GM23338 (cell line): ENCODE measurements at regions not wholly inside any gene's neighbourhood (a gene's known extent, or its start where the extent isn't known, plus 50 kb on each side); places are given as distances from the start of the nearest gene placed in this dataset.

Experiments
- ATAC-seq: fragments of 200-7000 bp; cut with Tn5 transposase; 3 replicates; pipeline ENCODE4 v1.9.1; 2020
- DNase-seq: peaks from one replicate; pipeline ENCODE4 v3.0.0-alpha.2; 2015; ENCODE audit warnings: low spot score
- H2AFZ ChIP-seq: fragments of 200-600 bp; sonication (generic); 2 replicates; pipeline ENCODE4 v1.8.0; 2016; ENCODE audit warnings: antibody characterized with exemption, mild to moderate bottlenecking, moderate library complexity
- H3F3A ChIP-seq: fragments of 200-600 bp; sonication (generic); replicated peaks from 2 replicates; pipeline ENCODE4 v1.8.0; 2017; ENCODE audit warnings: antibody characterized with exemption, mixed run types, low read depth
- H3K27ac ChIP-seq: fragments of 200-600 bp; sonication (generic); 2 replicates; pipeline ENCODE4 v1.6.1; 2016; ENCODE audit warnings: low read depth
- H3K27me3 ChIP-seq: fragments of 200-600 bp; sonication (generic); 2 replicates; pipeline ENCODE4 v1.8.0; 2016; ENCODE audit warnings: mild to moderate bottlenecking, mixed run types, moderate library complexity; ENCODE audit not compliant: insufficient read depth
- H3K36me3 ChIP-seq: fragments of 200-600 bp; sonication (generic); 2 replicates; pipeline ENCODE4 v1.8.0; 2016; ENCODE audit warnings: mild to moderate bottlenecking; ENCODE audit not compliant: insufficient read depth
- H3K4me1 ChIP-seq: fragments of 200-600 bp; sonication (generic); 2 replicates; pipeline ENCODE4 v1.8.0; 2016; ENCODE audit warnings: mild to moderate bottlenecking, moderate library complexity; ENCODE audit not compliant: insufficient read depth
- H3K4me2 ChIP-seq: fragments of 200-600 bp; sonication (generic); 2 replicates; pipeline ENCODE4 v1.7.1; 2017; ENCODE audit warnings: mixed run types
- H3K4me3 ChIP-seq: fragments of 200-600 bp; sonication (generic); 2 replicates; pipeline ENCODE4 v1.6.1; 2016; ENCODE audit warnings: mixed run types
- H3K79me2 ChIP-seq: fragments of 200-600 bp; sonication (generic); replicated peaks from 2 replicates; pipeline ENCODE4 v1.8.0; 2017; ENCODE audit warnings: mild to moderate bottlenecking; ENCODE audit not compliant: insufficient read depth
- H3K9me2 ChIP-seq: fragments of 200-600 bp; sonication (generic); 2 replicates; pipeline ENCODE4 v1.8.0; 2017; ENCODE audit not compliant: insufficient read depth
- H4K20me1 ChIP-seq: fragments of 200-600 bp; sonication (generic); replicated peaks from 2 replicates; pipeline ENCODE4 v1.8.0; 2017; ENCODE audit warnings: mild to moderate bottlenecking; ENCODE audit not compliant: insufficient read depth
- H3K27ac Mint-ChIP-seq: 2 replicates; pipeline ENCODE4 v1.8.0; 2020; ENCODE audit warnings: inconsistent platforms, mild to moderate bottlenecking, moderate library complexity, mixed read lengths
- H3K27me3 Mint-ChIP-seq: 3 replicates; pipeline ENCODE4 v1.8.0; 2022; ENCODE audit warnings: low read depth, mild to moderate bottlenecking, moderate library complexity, mixed read lengths, inconsistent platforms; ENCODE audit not compliant: insufficient read depth, poor library complexity
- H3K36me3 Mint-ChIP-seq: 3 replicates; pipeline ENCODE4 v1.8.0; 2021; ENCODE audit warnings: low read depth, mild to moderate bottlenecking, inconsistent platforms, moderate library complexity, mixed read lengths
- H3K4me1 Mint-ChIP-seq: 3 replicates; pipeline ENCODE4 v1.8.0; 2020; ENCODE audit warnings: mild to moderate bottlenecking, inconsistent platforms, mixed read lengths
- H3K4me3 Mint-ChIP-seq: 3 replicates; pipeline ENCODE4 v1.8.0; 2021; ENCODE audit warnings: moderate library complexity, mild to moderate bottlenecking, inconsistent platforms, mixed read lengths
- H3K9me3 Mint-ChIP-seq: 3 replicates; pipeline ENCODE4 v1.8.0; 2020; ENCODE audit warnings: moderate library complexity, mild to moderate bottlenecking, inconsistent platforms, mixed read lengths
- REST ChIP-seq: IDR thresholded peaks from one replicate; pipeline ENCODE4 v1.6.1; 2018; ENCODE audit warnings: antibody characterized with exemption; ENCODE audit not compliant: unreplicated experiment
- ZNF114 ChIP-seq: fragments of 250-450 bp; sonication (Bioruptor Pico); IDR thresholded peaks from 2 replicates; pipeline ENCODE4 v1.5.0; 2020; ENCODE audit warnings: mild to moderate bottlenecking, moderate library complexity
- ZNF331 ChIP-seq: fragments of 250-450 bp; sonication (Bioruptor Pico); IDR thresholded peaks from 2 replicates; pipeline ENCODE4 v1.5.0; 2020; ENCODE audit warnings: low read depth, mild to moderate bottlenecking, moderate library complexity
- TF ChIP-seq, protein P1 (sequence below): fragments of 250-450 bp; sonication (Bioruptor Pico); IDR thresholded peaks from 2 replicates; pipeline ENCODE4 v1.5.0; 2020; ENCODE audit warnings: mild to moderate bottlenecking, moderate library complexity

- no peak for TF ChIP-seq ZNF114 (CRISPR knock-in tag)
- TF ChIP-seq ZNF331, result no peak
- TF ChIP-seq, protein P1, sequence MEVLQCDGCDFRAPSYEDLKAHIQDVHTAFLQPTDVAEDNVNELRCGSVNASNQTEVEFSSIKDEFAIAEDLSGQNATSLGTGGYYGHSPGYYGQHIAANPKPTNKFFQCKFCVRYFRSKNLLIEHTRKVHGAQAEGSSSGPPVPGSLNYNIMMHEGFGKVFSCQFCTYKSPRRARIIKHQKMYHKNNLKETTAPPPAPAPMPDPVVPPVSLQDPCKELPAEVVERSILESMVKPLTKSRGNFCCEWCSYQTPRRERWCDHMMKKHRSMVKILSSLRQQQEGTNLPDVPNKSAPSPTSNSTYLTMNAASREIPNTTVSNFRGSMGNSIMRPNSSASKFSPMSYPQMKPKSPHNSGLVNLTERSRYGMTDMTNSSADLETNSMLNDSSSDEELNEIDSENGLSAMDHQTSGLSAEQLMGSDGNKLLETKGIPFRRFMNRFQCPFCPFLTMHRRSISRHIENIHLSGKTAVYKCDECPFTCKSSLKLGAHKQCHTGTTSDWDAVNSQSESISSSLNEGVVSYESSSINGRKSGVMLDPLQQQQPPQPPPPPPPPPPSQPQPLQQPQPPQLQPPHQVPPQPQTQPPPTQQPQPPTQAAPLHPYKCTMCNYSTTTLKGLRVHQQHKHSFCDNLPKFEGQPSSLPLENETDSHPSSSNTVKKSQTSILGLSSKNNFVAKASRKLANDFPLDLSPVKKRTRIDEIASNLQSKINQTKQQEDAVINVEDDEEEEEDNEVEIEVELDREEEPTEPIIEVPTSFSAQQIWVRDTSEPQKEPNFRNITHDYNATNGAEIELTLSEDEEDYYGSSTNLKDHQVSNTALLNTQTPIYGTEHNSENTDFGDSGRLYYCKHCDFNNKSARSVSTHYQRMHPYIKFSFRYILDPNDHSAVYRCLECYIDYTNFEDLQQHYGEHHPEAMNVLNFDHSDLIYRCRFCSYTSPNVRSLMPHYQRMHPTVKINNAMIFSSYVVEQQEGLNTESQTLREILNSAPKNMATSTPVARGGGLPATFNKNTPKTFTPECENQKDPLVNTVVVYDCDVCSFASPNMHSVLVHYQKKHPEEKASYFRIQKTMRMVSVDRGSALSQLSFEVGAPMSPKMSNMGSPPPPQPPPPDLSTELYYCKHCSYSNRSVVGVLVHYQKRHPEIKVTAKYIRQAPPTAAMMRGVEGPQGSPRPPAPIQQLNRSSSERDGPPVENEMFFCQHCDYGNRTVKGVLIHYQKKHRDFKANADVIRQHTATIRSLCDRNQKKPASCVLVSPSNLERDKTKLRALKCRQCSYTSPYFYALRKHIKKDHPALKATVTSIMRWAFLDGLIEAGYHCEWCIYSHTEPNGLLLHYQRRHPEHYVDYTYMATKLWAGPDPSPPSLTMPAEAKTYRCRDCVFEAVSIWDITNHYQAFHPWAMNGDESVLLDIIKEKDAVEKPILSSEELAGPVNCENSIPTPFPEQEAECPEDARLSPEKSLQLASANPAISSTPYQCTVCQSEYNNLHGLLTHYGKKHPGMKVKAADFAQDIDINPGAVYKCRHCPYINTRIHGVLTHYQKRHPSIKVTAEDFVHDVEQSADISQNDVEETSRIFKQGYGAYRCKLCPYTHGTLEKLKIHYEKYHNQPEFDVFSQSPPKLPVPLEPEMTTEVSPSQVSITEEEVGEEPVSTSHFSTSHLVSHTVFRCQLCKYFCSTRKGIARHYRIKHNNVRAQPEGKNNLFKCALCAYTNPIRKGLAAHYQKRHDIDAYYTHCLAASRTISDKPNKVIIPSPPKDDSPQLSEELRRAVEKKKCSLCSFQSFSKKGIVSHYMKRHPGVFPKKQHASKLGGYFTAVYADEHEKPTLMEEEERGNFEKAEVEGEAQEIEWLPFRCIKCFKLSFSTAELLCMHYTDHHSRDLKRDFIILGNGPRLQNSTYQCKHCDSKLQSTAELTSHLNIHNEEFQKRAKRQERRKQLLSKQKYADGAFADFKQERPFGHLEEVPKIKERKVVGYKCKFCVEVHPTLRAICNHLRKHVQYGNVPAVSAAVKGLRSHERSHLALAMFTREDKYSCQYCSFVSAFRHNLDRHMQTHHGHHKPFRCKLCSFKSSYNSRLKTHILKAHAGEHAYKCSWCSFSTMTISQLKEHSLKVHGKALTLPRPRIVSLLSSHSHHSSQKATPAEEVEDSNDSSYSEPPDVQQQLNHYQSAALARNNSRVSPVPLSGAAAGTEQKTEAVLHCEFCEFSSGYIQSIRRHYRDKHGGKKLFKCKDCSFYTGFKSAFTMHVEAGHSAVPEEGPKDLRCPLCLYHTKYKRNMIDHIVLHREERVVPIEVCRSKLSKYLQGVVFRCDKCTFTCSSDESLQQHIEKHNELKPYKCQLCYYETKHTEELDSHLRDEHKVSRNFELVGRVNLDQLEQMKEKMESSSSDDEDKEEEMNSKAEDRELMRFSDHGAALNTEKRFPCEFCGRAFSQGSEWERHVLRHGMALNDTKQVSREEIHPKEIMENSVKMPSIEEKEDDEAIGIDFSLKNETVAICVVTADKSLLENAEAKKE (CRISPR knock-in tag), result no peak
- no peak for TF ChIP-seq REST
- H3K4me1 Mint-ChIP-seq, result no peaks in the 10 kb centered on the region
Measured at GRCh38 chr2:220282236-220282635, 654.8 kb downstream of the SLC4A3 start.

More at GRCh38 chr2:220282236-220282635, 654.8 kb downstream of the SLC4A3 start:
- DNase-seq (no peak), ATAC-seq (no peak)
- Histone ChIP-seq H3K9me2 (no peaks in the 10 kb centered on the region), H3K4me3 (no peak overlapping the region), H3K36me3 (no peaks in the 10 kb centered on the region), H3K4me2 (no peak overlapping the region), H3F3A (no peaks in the 10 kb centered on the region), H3K79me2 (no peaks in the 10 kb centered on the region), H4K20me1 (no peaks in the 10 kb centered on the region), H3K27me3 (no peaks in the 10 kb centered on the region), H3K27ac (no peak overlapping the region), H3K4me1 (no peaks in the 10 kb centered on the region), H2AFZ (no peak overlapping the region)
- Mint-ChIP-seq H3K4me3 (no peak overlapping the region), H3K27ac (no peak overlapping the region), H3K36me3 (no peaks in the 10 kb centered on the region), H3K27me3 (peaks cover 3% of the 10 kb centered on the region), H3K9me3 (peaks cover 2% of the 10 kb centered on the region; the same call in 1 of the 3 replicates)
